ENCODE measurements at regions not wholly inside any gene's neighbourhood (a gene's known extent, or its start where the extent isn't known, plus 50 kb on each side); places are given as distances from the start of the nearest gene placed in this dataset.
A peak's percentile ranks its signal among the peaks of the same experiment; 100 is the strongest.
"Not testable (repeated sequence)": the region's sequence is repeated elsewhere in the genome, so short reads cannot be mapped to it uniquely, and the experiment has no call there.

DNA sequence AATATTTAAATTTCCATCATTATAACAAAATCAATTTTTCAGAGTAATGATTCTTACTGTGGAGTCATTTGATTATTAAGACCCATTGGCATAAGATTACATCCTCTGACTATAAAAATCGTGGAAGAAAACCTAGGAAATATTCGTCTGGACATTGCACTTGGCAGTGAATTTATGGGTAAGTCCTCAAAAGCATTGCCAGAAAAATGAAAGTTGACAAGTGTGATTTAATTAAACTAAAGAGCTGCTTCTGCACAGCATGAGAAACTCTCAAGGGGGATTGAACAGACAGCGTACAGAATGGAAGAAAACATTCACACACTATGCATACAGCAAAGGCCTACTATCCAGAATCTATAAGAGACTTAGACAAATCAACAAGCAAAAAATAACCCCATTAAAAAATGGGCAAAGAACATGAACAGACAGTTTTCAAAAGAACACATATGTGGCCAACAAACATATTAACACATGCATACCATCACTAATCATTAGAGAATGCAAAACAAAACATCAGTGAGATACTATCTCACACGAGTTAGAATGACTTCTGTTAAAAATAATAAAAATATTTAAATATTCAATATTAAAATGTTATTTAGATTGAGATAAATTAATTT is 111.4 kb downstream of the CCDC74A start:
- not testable (repeated sequence) for DNase-seq (ENCODE audit: low spot score)

DNA sequence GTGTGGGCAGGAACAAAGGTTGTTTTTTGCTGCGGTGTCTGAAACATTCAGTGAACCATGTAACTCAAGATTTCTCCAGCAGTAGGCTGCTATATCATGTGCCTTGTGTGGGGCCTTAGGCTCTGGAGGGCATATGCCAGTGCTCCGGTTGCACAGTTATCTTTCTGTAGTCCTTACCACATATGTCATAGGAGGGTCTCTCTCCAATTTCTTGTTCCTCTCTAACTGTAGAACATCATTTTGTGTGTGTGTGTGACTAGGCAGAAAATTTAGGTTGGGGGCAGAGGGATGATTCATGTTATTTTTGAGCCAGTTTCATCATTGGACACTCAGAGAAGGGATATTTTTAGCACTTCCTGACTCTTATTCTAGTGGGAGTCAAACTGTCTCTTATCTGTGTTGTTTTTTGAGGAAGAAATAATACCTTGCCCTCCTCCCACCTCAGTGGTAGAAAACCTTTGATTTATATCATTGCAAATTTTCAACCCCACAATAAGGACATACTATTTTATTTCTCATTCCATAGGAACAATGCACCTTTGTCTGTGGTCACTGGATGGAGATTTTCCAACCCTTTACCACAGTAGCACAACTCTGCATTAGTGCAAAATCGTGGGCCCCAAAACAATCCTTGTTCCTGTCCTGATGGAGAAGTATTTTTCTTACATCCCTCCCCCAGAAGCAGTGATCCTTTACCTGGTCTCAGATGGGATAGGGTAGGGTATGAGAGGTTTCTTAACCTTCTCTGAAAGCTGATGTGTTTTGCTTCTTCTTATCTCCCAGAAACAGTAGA is 113.9 kb downstream of the CCDC74A start:
- peak; percentile 16 for DNase-seq (ENCODE audit: low spot score)

GRCh38 chr2:131643180-131643579 is 115.5 kb downstream of the CCDC74A start:
- DNase-seq (ENCODE audit: low spot score), result not testable (repeated sequence)

DNA sequence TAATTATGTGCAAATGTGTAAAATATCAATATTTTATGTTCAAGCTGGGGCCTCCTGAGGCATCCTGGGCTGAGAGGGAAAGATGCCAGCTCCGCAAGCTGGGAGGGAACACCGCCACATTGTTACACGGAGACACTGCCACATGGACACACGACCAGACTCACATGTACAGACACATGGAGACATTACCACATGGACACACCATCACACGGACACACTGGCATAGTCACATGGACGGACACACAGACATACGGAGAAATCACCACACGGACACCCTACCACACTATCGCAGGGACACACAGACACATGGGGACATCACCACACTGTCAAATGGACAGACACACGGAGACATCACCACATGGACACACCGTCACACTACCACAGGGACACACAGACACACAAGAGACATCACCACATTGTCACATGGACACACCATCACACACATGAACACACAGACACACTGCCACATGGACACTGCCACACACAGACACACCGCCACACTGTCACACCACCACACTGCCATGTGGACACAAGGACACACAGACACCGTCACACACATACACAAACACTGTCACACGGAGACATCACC is 117.6 kb downstream of the CCDC74A start:
- no peak for DNase-seq (ENCODE audit: low spot score)

- not testable (repeated sequence) for DNase-seq (ENCODE audit: low spot score)
Observed at GRCh38 chr2:131646220-131646619, 118.5 kb downstream of the CCDC74A start.

GRCh38 chr2:131646669-131647297 is 119.1 kb downstream of the CCDC74A start:
- no peak for DNase-seq (ENCODE audit: low spot score)

- DNase-seq (ENCODE audit: low spot score), result not testable (repeated sequence)
Observed at GRCh38 chr2:131648565-131648964, 120.9 kb downstream of the CCDC74A start.

DNA sequence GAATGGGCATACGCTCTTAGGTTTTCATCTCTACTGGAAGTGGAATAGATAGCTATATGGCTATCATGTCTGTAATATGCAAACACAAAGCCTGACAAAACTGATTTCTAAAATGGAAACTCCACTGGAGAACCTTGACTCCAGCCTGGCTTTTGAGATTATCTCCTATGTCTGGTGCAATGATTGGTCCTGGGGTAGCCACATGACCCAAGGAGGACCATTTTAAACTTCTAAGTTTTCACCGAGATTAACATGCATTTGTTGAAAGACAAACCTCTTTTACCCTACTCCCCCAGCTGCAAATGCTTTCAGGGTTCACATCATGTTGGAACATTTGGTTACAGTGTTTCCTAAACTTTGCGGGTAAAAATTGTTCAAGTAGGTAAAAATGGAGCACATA is 124.6 kb downstream of the CCDC74A start:
- not testable (repeated sequence) for DNase-seq (ENCODE audit: low spot score)

DNA sequence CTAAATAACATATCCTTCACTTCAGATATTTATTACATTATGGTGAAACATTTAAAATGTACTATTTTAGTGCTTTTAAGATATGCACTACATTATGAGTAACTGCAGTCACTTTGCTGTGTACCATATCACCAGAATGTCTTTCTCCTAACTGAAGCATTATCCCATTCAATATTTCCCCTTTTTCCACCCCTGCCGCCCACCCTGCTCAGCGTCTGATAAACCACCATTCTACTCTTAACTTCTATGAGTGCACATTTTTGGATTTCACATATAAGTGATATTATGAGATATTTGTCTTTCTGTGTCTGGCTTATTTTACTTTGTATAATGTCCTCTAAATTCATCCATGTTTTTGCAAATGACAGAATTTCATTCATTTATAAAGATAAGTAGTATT is 126.4 kb downstream of the CCDC74A start:
- not testable (repeated sequence) for DNase-seq (ENCODE audit: low spot score)

DNA sequence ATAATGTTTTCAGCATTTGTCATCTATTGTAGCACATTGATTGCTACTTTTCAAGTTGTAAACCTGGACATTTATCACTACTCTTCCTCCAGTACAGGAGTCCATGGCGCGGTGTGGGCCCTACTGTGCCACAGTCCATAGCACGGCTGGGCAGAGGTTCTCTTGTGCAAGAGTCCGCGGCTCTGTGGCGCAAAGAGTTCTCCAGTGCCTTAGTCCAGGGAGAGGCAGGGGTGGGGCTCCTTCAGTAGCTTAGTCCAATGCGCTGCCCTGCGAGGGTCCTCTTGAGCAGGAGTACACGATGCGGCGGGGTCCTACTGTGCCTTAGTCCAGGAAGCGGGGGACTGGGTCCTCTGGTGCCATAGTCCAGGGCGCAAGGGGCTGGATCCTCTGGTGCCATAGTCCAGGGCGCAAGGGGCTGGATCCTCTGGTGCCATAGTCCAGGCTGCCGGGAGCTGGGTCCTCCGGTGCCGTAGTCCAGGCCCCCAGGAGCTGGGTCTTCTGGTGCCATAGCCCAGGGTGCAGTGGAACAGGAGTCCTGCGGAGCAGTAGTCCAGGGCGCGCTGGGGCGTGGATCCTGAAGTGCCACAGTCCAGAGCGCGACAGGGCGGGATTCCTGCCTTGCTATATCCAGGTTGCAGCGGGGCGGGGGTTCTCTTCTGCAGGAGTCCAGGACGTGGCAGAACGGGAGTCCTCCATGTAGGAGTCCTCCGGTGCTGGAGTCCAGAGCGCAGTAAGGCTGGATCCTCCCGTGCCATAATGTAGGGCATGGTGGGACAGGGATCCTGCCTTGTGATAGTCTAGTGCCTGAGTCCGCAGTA is 129.3 kb downstream of the CCDC74A start:
- no peak for DNase-seq (ENCODE audit: low spot score)

DNA sequence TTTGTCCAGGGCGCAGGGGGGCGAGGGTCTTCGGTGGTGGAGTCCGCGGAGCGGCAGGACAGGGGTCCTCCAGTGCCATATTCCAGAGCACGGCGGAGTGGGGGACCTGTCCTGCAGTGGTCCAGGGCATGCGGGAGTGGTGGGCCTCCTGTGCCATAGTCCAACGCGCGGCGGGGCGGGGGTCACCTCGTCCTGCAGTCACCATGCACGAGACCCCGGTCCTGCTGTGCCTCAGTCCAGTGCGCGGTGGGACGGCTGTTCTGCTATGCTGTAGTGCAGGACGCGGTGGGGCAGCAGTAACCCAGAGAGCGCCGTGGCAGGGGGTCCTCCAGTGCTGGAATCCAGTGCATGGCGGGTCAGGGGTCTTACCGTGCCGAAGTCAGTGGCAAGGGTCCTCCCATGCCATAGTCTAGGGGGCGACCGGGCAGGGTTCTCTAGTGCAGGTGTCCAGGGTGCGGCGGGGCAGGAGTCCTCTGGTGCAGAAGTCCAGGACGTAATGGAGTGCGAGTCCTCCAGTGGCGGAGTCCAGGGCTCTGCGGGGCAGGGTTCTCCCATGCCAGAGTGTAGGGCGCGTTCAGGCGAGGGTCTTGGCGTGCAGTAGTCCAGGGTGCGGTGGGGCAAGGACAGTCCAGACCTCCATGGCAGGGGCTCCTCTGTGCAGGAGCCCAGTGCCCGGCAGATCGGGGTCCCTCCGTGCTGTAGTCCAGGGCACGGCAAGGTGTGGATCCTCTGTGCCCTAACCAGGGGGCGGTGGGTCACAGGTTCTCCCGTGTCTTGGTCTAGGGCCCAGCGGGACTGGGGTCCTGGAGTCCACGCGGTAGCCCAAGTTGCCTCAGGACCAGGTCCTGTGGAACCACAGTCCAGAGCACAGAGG is 130.4 kb downstream of the CCDC74A start:
- no peak for DNase-seq (ENCODE audit: low spot score)

DNA sequence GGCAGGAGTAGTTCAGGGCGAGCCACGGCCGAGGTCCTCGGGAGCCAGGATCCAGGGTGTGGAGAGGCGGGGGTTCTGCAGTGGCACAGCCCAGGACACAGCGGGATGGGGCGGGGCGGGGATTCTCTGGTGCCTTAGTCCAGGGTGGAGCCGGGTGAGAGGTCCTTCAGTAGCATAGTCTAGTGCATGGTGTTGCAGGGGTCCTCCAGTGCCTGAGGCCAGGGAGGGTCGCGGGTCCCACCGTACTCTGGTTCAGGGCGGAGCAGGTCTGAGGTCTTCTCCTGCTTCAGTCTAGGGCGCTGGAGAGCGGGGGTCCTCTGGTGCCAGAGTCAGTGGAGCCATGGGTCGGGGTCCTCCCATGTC is 131.1 kb downstream of the CCDC74A start:
- DNase-seq (ENCODE audit: low spot score), result no peak

- no peak for DNase-seq (ENCODE audit: low spot score)
Observed at GRCh38 chr2:131659168-131659572, 131.5 kb downstream of the CCDC74A start.

GRCh38 chr2:131661101-131661782 is 133.6 kb downstream of the CCDC74A start:
- not testable (repeated sequence) for DNase-seq (ENCODE audit: low spot score)

GRCh38 chr2:131661884-131662535 is 134.3 kb downstream of the CCDC74A start:
- not testable (repeated sequence) for DNase-seq (ENCODE audit: low spot score)

DNA sequence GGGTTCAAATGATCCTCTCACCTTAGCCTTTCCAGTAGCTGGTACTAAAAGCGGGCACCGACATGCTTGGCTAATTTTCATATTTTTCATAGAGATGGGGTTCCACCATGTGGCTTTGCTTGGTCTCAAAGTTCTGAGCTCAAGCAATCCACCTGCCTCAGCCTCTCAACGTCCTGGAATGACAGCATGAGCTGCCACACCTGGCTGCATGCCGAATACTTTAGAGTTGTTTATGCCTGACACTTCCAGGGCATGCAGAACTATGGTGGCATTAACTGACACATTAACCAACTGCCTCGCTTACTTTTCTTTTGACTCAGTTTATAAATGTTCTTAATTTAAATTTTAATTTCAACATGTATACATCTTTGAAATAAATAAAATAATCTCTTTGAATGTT is 135.8 kb downstream of the CCDC74A start:
- not testable (repeated sequence) for DNase-seq (ENCODE audit: low spot score)

DNA sequence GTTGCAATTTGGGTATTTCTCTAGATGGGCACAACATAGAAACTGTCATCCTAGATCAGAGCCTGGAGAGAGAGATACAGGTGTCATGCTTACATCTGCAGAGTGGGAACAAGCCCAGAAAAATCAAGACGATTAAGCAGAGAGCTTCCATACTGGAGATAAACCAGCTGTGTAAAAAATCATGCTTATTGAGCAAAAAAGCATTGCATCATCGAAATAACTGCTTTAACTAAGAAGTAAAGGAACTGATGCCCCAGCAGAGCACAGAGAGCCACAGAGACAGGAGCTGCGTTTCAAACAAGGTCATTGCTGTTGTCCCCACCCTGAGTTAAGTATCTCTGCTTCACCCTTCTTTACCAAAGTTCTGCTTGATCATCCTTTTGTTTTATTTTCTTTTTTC is 138.0 kb downstream of the CCDC74A start:
- DNase-seq (ENCODE audit: low spot score), result not testable (repeated sequence)

DNA sequence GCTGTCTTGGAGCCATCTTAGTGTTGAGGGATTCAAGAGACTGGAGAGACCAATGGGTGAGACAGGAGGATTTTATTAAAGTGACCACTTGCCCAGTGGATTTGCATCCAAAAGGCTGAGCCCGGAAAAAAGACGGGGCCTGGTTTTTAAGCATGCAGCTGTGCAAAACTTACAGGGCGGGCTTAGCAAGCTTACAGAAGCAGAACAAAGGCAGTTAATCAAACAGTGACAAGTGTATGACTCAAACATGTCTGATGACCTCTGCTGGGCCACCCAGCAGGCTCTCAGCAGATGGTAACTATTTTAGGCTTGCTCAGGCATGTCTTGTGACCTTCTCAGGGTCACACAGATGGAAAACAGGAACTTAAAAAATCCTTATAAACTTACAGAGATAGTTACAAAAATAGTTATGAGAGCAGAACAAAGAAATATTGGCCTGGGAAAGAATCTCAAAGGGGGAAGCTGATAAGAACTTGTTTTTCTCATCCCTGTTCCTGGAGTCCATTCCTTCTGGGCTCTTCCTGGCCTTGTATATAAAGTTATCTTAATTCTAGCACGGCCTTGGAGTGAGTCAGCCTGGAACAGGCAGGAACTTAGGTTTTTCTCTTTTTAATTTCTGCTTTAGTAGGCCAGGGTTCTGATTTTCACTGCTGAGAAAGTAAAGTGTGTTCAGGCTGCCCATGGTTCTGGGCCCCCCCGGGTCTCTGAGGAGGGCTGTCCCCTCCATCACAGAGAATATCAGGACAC is 141.3 kb downstream of the CCDC74A start:
- DNase-seq (ENCODE audit: low spot score), result peak; percentile 4

Measured in COLO829 (cell line).